ENCODE measurements at regions not wholly inside any gene's neighbourhood (a gene's known extent, or its start where the extent isn't known, plus 50 kb on each side); places are given as distances from the start of the nearest gene placed in this dataset.
"Not testable (repeated sequence)": the region's sequence is repeated elsewhere in the genome, so short reads cannot be mapped to it uniquely, and the experiment has no call there.

DNA sequence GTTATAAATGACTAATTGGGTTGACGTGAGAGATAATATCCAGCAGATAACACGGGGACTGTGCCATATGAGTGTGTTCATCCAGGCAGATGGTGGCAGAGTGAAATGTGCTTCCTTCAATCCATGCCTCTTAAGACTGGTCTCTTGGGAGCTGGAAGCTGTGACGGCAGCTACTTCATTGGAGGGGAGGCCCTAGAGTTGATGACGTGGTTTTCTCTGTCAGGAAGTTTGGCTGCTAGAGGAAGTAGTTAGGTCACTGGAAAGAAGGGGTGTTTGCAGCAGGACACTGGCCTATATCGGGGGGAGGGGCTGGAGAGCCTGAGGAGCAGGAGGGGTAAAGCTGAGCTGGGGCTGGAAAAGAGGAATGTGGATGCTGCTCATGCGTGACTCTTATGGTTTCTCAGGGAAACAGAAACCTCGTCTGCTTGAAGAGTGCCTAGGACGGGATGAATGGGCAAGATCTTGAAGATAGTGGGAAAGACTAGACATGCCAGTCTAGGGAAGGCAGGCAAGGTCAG lies 3051.6 kb downstream of the RPIA start:
- DNase-seq (ENCODE audit: low read depth, low spot score); in situ Hi-C loops (cut with HindIII; ENCODE audit: low sequenced_read_pairs); H3K4me3 ChIP-seq (ENCODE audit: low read depth, low read length): not testable (repeated sequence)

DNA sequence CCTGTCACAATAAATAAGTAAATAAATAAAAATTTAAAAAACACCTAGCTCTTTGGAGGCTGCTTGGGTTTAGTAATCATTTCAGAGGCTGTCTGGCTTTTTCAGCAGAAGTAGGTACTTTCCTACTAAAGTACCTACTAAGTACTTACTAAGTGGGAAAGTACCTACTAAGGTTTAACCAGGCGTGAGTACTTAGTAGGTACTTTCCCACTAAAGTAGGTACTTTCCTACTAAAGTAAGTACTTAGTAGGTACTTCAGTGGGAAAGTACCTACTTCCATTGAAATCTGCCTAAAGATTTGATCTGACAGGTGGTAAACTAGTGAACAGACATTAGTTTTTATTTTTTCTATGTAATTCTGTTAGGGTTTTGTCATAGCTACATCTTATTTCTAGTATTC lies 3052.4 kb downstream of the RPIA start:
- H3K4me3 ChIP-seq (ENCODE audit: low read depth, low read length); DNase-seq (ENCODE audit: low read depth, low spot score); in situ Hi-C loops (cut with HindIII; ENCODE audit: low sequenced_read_pairs): not testable (repeated sequence)

DNA sequence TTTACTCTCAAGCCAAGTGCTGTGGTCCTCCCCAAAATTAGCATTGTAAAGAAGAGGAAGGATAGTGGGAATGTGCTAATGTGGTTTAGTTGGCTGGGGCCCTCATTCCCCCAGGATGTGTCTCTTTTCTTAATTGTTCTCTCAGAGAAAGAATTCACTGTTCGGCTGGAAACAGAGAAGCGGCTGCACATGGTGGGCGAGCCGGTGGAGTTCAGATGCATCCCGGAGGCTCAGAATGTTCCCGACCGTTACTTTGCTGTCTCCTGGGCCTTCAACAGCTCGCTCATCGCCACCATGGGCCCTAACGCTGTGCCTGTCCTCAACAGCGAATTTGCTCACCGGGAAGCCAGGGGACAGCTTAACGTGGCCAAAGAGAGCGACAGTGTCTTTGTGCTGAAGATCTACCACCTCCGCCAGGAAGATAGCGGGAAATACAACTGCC lies 3053.2 kb downstream of the RPIA start:
- H3K4me3 ChIP-seq (ENCODE audit: low read depth, low read length); DNase-seq (ENCODE audit: low read depth, low spot score); in situ Hi-C loops (cut with HindIII; ENCODE audit: low sequenced_read_pairs): not testable (repeated sequence)

DNA sequence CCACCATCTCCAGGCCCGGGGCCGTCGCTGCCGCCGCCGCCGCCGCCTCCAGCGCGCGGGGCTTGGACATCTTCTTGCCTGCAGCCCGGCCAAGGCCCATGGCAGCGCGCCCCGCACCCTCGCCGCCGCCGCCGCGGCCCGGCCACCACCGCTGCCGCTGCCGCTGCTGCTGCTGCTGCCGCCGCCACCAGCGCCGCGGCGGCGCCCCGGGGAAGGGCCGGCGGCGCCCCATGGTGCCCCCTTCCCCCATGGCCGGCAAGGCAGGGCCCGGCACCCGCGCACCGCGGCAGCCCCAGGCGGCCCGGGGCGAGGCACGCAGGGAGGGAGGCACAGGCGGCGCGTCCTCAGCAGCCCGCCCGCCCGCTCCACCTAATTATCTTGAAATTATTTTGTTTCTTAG lies 3057.4 kb downstream of the RPIA start:
- TF ChIP-seq, protein P1, sequence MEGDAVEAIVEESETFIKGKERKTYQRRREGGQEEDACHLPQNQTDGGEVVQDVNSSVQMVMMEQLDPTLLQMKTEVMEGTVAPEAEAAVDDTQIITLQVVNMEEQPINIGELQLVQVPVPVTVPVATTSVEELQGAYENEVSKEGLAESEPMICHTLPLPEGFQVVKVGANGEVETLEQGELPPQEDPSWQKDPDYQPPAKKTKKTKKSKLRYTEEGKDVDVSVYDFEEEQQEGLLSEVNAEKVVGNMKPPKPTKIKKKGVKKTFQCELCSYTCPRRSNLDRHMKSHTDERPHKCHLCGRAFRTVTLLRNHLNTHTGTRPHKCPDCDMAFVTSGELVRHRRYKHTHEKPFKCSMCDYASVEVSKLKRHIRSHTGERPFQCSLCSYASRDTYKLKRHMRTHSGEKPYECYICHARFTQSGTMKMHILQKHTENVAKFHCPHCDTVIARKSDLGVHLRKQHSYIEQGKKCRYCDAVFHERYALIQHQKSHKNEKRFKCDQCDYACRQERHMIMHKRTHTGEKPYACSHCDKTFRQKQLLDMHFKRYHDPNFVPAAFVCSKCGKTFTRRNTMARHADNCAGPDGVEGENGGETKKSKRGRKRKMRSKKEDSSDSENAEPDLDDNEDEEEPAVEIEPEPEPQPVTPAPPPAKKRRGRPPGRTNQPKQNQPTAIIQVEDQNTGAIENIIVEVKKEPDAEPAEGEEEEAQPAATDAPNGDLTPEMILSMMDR (IDR thresholded peaks at IDR 0.05; ENCODE audit: low read depth, low read length), result no peak
- DNase-seq (ENCODE audit: low read depth, low spot score), result no peak
- in situ Hi-C loops (cut with HindIII; ENCODE audit: low sequenced_read_pairs), result no loop called here
- no peak overlapping the region for H3K4me3 ChIP-seq (ENCODE audit: low read depth, low read length)

DNA sequence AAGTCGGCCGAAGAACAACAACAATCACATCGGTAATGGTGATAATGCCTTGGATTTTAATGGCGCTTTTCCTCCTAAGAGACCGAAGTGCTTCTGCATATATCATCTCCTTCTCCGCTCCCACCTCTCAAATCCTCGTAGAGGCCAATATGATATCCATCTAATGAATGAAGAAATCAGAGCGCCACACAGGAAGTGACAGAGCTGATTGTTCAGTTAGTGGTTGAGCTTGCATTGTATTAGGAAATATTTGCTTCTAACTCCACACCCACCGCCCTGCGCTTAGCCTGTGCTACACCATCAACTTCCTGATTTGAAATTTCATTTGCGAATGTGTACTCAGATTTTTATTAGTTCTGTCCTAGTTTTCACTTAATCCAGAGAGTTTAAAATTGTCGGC lies 3058.2 kb downstream of the RPIA start:
- in situ Hi-C loops (cut with HindIII; ENCODE audit: low sequenced_read_pairs); H3K4me3 ChIP-seq (ENCODE audit: low read depth, low read length); DNase-seq (ENCODE audit: low read depth, low spot score): not testable (repeated sequence)

DNA sequence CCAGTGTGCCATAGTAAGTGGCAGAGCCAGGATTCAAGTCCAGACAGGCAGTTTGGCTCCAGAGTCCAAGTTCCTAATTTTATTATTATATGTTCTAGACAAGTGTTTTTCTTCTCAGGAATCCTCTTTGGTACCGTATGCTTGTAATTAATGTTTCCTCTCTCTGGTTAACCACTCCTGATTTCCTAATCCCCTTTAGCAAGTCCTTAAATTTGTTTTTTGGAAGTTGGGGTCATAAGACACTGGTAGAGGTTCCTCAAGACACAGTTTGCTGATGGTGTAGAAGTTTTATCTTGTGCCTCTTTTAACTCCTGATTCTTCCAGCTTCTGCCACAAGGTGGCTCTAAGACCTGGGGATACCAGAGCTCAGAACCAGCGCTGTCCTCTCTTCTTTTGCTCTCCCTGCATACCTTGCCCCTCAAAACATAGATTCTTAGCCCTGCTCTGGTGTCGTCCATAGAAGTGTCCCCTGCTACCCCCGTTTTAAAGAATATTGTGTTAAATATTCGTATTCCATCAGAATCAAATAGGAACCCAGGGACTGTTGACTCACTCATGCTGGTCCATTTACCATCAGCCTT lies 3068.0 kb downstream of the RPIA start:
- TF ChIP-seq, protein P1 (IDR thresholded peaks at IDR 0.05; ENCODE audit: low read depth, low read length), result peak; percentile 18
- H3K4me3 ChIP-seq (ENCODE audit: low read depth, low read length); DNase-seq (ENCODE audit: low read depth, low spot score); in situ Hi-C loops (cut with HindIII; ENCODE audit: low sequenced_read_pairs): not testable (repeated sequence)

DNA sequence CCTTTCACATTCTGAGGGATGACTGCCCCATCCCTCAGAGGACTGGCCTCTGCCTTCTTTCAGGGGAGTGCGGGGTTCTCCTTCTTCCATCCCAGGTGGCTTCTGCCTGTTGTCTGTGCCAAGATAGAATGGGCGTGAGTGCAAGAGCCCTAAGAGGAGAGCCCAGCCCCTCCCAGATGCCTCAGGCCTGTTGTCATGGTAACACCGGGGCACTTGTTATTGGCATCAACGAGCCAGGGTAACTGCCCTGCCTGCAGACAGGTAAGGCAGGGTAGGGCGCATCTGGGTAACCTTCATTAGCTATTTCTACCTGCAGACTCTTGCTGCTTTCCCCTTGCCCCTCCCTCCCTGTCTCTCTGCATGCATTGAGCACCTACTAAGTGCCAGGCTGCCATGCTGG lies 3069.2 kb downstream of the RPIA start:
- in situ Hi-C loops (cut with HindIII; ENCODE audit: low sequenced_read_pairs); H3K4me3 ChIP-seq (ENCODE audit: low read depth, low read length); DNase-seq (ENCODE audit: low read depth, low spot score): not testable (repeated sequence)

DNA sequence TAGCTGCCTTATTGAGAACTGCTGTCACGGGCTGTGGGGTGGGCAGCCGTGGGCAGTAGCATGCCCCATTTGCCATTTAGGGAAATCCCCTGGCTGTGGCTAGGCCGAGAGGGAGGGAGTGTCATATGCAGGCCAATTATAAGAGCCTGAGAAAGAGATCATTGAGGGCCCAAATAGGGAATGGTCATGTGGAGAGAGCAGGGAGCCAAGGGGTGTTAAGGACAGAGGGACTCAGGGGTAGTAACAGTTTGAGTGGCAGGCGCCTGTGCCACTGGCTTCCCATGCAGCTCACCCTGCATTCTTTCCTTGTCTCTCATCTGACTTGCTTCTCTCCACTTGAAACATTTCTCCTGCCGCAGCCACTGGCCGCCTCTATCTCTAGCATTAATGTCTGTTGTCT lies 3070.8 kb downstream of the RPIA start:
- DNase-seq (ENCODE audit: low read depth, low spot score); in situ Hi-C loops (cut with HindIII; ENCODE audit: low sequenced_read_pairs); H3K4me3 ChIP-seq (ENCODE audit: low read depth, low read length): not testable (repeated sequence)

DNA sequence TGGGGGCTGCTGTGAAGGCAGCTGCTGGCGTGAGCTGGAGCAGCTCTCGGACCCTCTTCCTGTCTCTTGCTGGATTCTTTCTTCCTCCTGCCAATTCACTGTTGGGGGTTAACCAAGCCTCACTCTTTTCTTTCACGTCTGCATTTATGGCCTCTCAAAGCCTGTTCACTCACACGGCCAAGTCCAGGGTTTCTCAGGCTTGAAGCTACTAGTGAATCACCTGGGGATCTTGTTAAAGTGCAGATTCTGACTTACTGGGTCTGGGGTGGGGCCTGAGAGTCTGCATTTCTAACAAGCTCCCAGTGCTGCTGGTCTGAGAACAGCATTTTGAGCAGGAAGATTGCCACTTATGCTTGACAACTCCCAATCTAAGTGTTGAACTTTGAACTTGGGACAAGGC lies 3072.2 kb downstream of the RPIA start:
- H3K4me3 ChIP-seq (ENCODE audit: low read depth, low read length); DNase-seq (ENCODE audit: low read depth, low spot score); in situ Hi-C loops (cut with HindIII; ENCODE audit: low sequenced_read_pairs): not testable (repeated sequence)

DNA sequence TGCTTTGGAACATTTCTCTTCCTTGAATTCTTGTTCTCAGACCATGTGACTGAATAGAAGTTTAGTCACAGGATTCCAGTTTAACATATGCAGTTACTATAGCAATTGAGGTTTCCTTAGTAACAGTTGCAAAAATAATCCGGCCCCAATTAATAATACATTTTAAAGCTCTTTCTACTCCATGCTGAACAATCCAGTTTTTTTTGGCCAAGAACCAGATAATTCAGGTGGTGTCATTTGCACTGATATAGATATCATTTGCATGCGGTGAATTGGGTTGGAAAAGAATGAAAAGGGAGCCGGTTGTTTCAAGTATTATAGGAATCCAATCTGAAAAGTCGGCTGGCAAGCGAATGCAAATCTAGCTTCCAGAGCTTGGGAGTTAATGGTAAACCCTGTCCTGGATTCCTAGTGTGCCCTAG lies 3073.1 kb downstream of the RPIA start:
- H3K4me3 ChIP-seq (ENCODE audit: low read depth, low read length); in situ Hi-C loops (cut with HindIII; ENCODE audit: low sequenced_read_pairs): not testable (repeated sequence)
- DNase-seq (ENCODE audit: low read depth, low spot score), result peak; percentile 70

DNA sequence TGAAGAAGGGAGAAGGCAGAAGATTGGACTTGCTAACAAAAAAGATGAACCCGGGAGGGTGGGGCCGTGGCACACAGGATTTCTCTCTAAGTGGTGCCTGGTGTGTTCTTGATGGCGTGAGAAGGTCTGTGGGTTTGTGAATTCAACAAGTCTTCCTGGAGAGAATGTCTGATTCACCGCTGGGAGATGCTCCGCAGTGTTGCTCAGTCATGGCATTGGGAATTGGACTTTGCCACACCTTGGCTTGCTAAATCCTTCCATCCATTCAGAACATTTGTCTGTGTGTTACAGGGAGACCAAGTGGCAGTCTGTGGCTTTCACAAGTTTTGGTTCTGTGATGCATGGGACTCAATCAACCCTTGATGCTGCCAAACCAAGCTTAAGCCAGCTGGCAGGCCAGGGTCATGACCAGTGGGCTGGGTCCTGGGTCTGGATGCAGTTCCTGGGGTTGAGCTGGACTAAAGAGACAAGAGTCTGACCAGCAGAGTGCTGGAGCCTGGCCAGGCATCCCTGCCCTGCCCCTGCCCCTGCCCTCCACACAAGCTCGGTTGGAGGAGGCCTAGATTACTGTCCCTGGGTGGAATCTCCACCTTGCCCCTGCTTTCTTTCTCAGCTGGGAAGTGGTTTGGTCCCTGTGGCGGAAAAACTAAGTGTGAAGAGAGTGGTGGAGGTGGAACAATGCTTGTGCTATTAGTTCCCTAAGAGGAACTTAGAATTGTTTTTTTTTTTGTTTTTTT lies 3073.7 kb downstream of the RPIA start:
- in situ Hi-C loops (cut with HindIII; ENCODE audit: low sequenced_read_pairs); DNase-seq (ENCODE audit: low read depth, low spot score); H3K4me3 ChIP-seq (ENCODE audit: low read depth, low read length): not testable (repeated sequence)

DNA sequence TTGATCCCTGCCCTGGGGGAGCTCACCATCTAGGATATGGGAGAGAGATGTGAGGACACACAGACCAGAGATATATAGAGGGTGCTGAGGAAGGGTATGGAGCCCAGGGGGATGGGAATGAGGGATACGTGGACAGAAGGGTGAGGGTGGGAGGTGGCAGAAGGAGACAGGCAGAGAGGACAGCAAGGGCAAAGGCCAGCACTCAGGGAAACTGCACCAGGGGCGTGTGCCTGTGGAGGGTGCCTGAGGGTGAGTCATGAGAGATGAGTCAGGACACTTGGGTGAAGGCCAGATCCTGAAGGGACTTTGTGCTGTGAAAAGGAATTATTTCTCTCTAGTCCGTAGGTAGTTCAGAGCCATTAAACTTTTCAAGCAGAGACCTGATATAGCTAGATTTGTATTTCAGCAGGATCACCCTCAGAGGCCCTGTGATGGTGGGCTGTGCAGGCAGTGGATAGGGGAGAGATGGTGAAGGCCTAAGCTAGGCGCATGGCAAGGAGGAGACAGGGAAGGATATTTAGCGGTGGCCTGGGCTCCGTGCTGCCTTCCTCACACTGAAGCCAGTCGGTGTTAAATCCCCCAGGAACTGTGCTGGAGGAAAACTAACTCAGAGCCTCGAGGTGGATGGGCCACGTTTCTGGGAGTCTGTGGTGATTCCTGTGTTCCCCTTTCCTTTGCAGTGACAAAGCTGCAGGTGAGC lies 3075.0 kb downstream of the RPIA start:
- DNase-seq (ENCODE audit: low read depth, low spot score), result peak; percentile 74
- H3K4me3 ChIP-seq (ENCODE audit: low read depth, low read length); in situ Hi-C loops (cut with HindIII; ENCODE audit: low sequenced_read_pairs): not testable (repeated sequence)

DNA sequence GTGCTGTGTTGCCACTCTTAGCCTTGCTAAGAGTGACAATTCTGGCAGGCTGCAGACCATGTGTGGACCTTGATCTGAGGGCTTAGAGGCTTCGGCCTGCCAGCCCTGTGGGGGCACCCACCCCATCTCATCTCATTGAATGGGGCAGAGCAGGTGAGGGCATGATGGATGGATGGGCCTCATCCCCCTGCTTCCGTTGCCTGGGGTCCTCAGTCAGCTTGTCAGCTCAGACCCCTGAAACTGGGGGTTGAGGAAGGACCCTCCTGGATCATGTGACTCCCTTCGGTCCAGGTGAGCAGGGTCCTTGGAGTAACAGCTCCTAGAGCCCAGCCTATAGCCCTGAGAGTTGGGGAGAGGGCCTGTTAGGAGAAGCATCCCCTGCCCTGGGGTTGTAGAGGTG lies 3076.8 kb downstream of the RPIA start:
- in situ Hi-C loops (cut with HindIII; ENCODE audit: low sequenced_read_pairs); DNase-seq (ENCODE audit: low read depth, low spot score); H3K4me3 ChIP-seq (ENCODE audit: low read depth, low read length): not testable (repeated sequence)

DNA sequence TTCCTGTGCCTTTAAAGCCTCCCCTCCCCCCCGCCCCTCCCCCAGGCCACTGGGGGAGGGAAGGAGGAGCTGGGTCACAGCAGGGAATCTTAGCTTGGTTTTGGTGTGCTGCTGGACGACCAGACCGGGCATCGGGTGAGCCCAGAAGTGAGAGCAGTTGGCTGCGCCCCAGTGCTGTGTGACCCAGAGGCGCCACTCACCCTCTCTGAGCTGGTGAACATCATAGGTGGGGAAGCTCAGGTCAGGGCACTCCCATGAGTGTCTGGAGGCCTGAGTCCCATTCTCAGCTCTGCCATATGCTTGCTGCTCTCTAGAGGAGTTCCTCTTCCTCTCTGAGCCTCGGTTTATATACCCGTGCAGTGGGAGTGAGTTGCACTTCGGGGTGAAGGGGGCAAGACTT lies 3077.5 kb downstream of the RPIA start:
- in situ Hi-C loops (cut with HindIII; ENCODE audit: low sequenced_read_pairs); H3K4me3 ChIP-seq (ENCODE audit: low read depth, low read length); DNase-seq (ENCODE audit: low read depth, low spot score): not testable (repeated sequence)

DNA sequence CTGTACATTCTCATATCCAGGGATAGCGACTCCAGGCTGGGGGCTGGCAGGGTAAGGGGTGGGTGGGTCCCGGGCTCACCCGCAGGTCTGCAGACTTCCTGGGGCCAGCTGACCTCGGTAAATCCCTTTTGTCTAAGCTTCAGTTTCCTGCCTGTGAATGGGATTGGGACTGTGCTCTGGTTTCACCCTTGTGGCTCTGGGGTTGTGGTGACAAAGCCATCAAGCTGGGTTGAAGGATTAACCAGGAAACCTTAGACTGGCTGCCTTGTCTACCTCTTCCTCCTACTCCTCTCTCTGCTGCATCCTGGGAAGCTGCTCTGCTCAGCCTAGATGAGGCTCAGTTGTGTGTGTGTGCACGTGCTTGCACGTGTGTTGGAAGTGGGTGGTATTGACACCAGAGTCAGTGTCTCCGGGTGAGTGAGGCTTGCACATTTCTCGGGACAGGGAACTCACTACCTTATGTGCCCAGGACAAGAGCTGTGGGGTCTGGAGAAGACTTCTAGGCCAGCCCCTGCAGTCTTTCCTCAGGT lies 3078.6 kb downstream of the RPIA start:
- DNase-seq (ENCODE audit: low read depth, low spot score); in situ Hi-C loops (cut with HindIII; ENCODE audit: low sequenced_read_pairs); H3K4me3 ChIP-seq (ENCODE audit: low read depth, low read length): not testable (repeated sequence)

All from astrocyte of the spinal cord (primary cell).